ENCODE measurements at regions not wholly inside any gene's neighbourhood (a gene's known extent, or its start where the extent isn't known, plus 50 kb on each side); places are given as distances from the start of the nearest gene placed in this dataset.

- Histone ChIP-seq H3K4me1 (peaks cover 0 to 5% (median 0%) of the 10 kb centered on the region in 4 donors), H3K4me3 (no peak overlapping the region), H3K27ac (no peak overlapping the region), H3K27me3 (no peaks in the 10 kb centered on the region), H3K9me3 (no peaks in the 10 kb centered on the region), H3K36me3 (no peaks in the 10 kb centered on the region)
- intact Hi-C loops (cut with DNase I; ENCODE audit: low total_unique reads): no loop called here
- no peak for TF ChIP-seq CTCF (IDR thresholded peaks at IDR 0.05)
- DNase-seq: no peak
These were observed 100.2 kb downstream of the SIPA1L2 start for GRCh38 chr1:232529747-232530146.

- H3K27me3 ChIP-seq: no peaks in the 10 kb centered on the region
- intact Hi-C loops (cut with DNase I; ENCODE audit: low total_unique reads): no loop called here
- H3K27ac ChIP-seq: no peak overlapping the region
- no peak overlapping the region for H3K4me3 ChIP-seq
- no peak for TF ChIP-seq CTCF (IDR thresholded peaks at IDR 0.05)
- peaks cover 0 to 5% (median 0%) of the 10 kb centered on the region in 4 donors for H3K4me1 ChIP-seq
- H3K36me3 ChIP-seq: no peaks in the 10 kb centered on the region
- H3K9me3 ChIP-seq: no peaks in the 10 kb centered on the region
- DNase-seq: no peak
These were observed 101.4 kb downstream of the SIPA1L2 start for GRCh38 chr1:232528472-232529089.

- Histone ChIP-seq H3K4me1 (no peaks in the 10 kb centered on the region), H3K9me3 (no peaks in the 10 kb centered on the region), H3K4me3 (no peak overlapping the region), H3K36me3 (no peaks in the 10 kb centered on the region), H3K27me3 (no peaks in the 10 kb centered on the region), H3K27ac (no peak overlapping the region)
- no peak for DNase-seq
- TF ChIP-seq CTCF (IDR thresholded peaks at IDR 0.05): no peak
- intact Hi-C loops (cut with DNase I; ENCODE audit: low total_unique reads): no loop called here
These were observed 105.9 kb downstream of the SIPA1L2 start for GRCh38 chr1:232524056-232524455.

GRCh38 chr1:232522189-232522588 is 107.7 kb downstream of the SIPA1L2 start:
- Histone ChIP-seq H3K4me3 (no peak overlapping the region), H3K4me1 (no peaks in the 10 kb centered on the region), H3K36me3 (no peaks in the 10 kb centered on the region), H3K27ac (no peak overlapping the region), H3K27me3 (no peaks in the 10 kb centered on the region), H3K9me3 (no peaks in the 10 kb centered on the region)
- no peak for TF ChIP-seq CTCF (IDR thresholded peaks at IDR 0.05)
- DNase-seq: no peak
- intact Hi-C loops (cut with DNase I; ENCODE audit: low total_unique reads): no loop called here

- Histone ChIP-seq H3K9me3 (no peaks in the 10 kb centered on the region), H3K27me3 (no peaks in the 10 kb centered on the region), H3K4me1 (no peaks in the 10 kb centered on the region), H3K36me3 (no peaks in the 10 kb centered on the region), H3K27ac (no peak overlapping the region), H3K4me3 (no peak overlapping the region)
- no peak for TF ChIP-seq CTCF (IDR thresholded peaks at IDR 0.05)
- intact Hi-C loops (cut with DNase I; ENCODE audit: low total_unique reads): no loop called here
- DNase-seq: no peak
These were observed 108.3 kb downstream of the SIPA1L2 start for GRCh38 chr1:232521660-232522059.

GRCh38 chr1:232519186-232519585 is 110.7 kb downstream of the SIPA1L2 start:
- intact Hi-C loops (cut with DNase I; ENCODE audit: low total_unique reads): no loop called here
- DNase-seq: no peak
- TF ChIP-seq CTCF (IDR thresholded peaks at IDR 0.05): no peak
- H3K9me3 ChIP-seq: no peaks in the 10 kb centered on the region
- H3K27me3 ChIP-seq: no peaks in the 10 kb centered on the region
- no peaks in the 10 kb centered on the region for H3K4me1 ChIP-seq
- H3K36me3 ChIP-seq: peaks cover 0 to 6% (median 0%) of the 10 kb centered on the region in 3 donors
- no peak overlapping the region for H3K4me3 ChIP-seq
- no peak overlapping the region for H3K27ac ChIP-seq

Measured in tibial artery (tissue), 4 donors.